ENCODE measurements at regions not wholly inside any gene's neighbourhood (a gene's known extent, or its start where the extent isn't known, plus 50 kb on each side); places are given as distances from the start of the nearest gene placed in this dataset.

- DNase-seq: no peak
These were observed 683.2 kb upstream of the NCAM2 start for GRCh38 chr21:20315042-20315441.

GRCh38 chr21:20329636-20330035, 668.6 kb upstream of the NCAM2 start:
- DNase-seq: no peak

GRCh38 chr21:20330652-20331051, 667.6 kb upstream of the NCAM2 start:
- DNase-seq: no peak

- no peak for DNase-seq
These were observed 663.6 kb upstream of the NCAM2 start for GRCh38 chr21:20334585-20334984.

GRCh38 chr21:20341431-20341830, 656.8 kb upstream of the NCAM2 start:
- peak in 1 of 56 donors; percentile 4 for DNase-seq

GRCh38 chr21:20343186-20343585, 655.0 kb upstream of the NCAM2 start:
- DNase-seq: no peak

GRCh38 chr21:20351138-20351537, 647.1 kb upstream of the NCAM2 start:
- DNase-seq: no peak

GRCh38 chr21:20353351-20353750, 644.9 kb upstream of the NCAM2 start:
- DNase-seq: no peak

- DNase-seq: no peak
These were observed 625.2 kb upstream of the NCAM2 start for GRCh38 chr21:20373031-20373430.

GRCh38 chr21:20377250-20377649, 621.0 kb upstream of the NCAM2 start:
- no peak for DNase-seq

GRCh38 chr21:20388400-20388799, 609.8 kb upstream of the NCAM2 start:
- DNase-seq: peak in 1 of 56 donors; percentile 1

- no peak for DNase-seq
These were observed 601.4 kb upstream of the NCAM2 start for GRCh38 chr21:20396798-20397197.

GRCh38 chr21:20404915-20405314, 593.3 kb upstream of the NCAM2 start:
- no peak for DNase-seq

- DNase-seq: no peak
These were observed 579.9 kb upstream of the NCAM2 start for GRCh38 chr21:20418353-20418752.

- no peak for DNase-seq
These were observed 578.4 kb upstream of the NCAM2 start for GRCh38 chr21:20419772-20420171.

GRCh38 chr21:20424943-20425342, 573.3 kb upstream of the NCAM2 start:
- DNase-seq: no peak

GRCh38 chr21:20425856-20426255, 572.4 kb upstream of the NCAM2 start:
- DNase-seq: no peak

GRCh38 chr21:20440338-20440737, 557.9 kb upstream of the NCAM2 start:
- no peak for DNase-seq

GRCh38 chr21:20443558-20444155, 554.6 kb upstream of the NCAM2 start:
- no peak for DNase-seq

- no peak for DNase-seq
These were observed 552.2 kb upstream of the NCAM2 start for GRCh38 chr21:20445971-20446370.

GRCh38 chr21:20451046-20451445, 547.2 kb upstream of the NCAM2 start:
- no peak for DNase-seq

- DNase-seq: no peak
These were observed 545.3 kb upstream of the NCAM2 start for GRCh38 chr21:20452935-20453334.

- DNase-seq: no peak
These were observed 538.4 kb upstream of the NCAM2 start for GRCh38 chr21:20459838-20460237.

- no peak for DNase-seq
These were observed 534.8 kb upstream of the NCAM2 start for GRCh38 chr21:20463362-20463761.
